ENCODE measurements at regions not wholly inside any gene's neighbourhood (a gene's known extent, or its start where the extent isn't known, plus 50 kb on each side); places are given as distances from the start of the nearest gene placed in this dataset.

DNA sequence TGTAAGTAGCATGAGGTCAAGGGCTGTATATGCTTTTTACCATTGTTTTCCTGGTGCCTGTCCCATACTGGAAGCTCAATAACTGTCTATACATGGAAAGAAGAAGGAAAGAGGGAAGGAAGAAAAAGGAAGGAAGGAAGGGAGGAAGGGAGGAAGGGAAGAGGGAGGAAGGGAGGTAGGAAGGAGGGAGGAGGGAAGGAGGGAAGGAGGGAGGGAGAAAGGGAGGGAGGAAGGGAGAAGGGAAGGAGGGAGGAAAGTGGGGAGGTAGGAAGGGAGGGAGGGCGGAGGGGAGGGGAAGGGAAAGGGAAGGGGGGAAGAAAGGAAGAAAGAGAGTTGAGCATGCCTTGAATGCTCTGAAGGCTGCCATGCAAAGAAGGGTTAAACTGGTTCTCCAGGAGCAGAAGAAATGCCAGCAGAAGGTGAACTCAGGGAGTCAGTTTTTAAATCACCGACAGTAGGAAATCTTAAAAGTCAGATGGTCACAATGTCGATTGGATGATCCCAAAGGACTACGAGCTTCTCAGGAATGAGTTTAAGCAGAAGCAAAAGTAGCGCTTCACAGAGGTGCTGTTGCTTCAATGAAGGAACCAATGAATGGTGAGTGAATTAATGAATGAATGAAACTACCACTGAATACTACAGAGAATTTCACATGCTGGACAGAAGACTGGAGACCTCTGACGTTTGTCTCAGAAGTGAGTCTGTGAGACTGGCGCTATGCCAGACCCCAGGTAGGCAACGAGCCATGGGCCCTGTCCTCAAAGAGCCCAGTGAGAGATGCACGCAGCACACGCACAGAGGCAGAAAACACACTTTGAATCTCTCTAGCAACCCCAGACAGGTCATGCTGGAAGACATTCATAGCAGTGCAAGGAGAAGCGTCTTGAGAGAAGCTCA is 117.6 kb downstream of the MRPL14 start:
- peak in 1 of 2 donors; percentile 65 for DNase-seq (ENCODE audit: low spot score in 2 of 2)
- Histone ChIP-seq H3K4me3 (no peak overlapping the region), H3K27ac (no peak overlapping the region), H3K36me3 (no peaks in the 10 kb centered on the region), H3K4me1 (no peaks in the 10 kb centered on the region), H3K27me3 (no peaks in the 10 kb centered on the region), H3K9me3 (no peaks in the 10 kb centered on the region)
- TF ChIP-seq, protein P1, sequence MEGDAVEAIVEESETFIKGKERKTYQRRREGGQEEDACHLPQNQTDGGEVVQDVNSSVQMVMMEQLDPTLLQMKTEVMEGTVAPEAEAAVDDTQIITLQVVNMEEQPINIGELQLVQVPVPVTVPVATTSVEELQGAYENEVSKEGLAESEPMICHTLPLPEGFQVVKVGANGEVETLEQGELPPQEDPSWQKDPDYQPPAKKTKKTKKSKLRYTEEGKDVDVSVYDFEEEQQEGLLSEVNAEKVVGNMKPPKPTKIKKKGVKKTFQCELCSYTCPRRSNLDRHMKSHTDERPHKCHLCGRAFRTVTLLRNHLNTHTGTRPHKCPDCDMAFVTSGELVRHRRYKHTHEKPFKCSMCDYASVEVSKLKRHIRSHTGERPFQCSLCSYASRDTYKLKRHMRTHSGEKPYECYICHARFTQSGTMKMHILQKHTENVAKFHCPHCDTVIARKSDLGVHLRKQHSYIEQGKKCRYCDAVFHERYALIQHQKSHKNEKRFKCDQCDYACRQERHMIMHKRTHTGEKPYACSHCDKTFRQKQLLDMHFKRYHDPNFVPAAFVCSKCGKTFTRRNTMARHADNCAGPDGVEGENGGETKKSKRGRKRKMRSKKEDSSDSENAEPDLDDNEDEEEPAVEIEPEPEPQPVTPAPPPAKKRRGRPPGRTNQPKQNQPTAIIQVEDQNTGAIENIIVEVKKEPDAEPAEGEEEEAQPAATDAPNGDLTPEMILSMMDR (IDR thresholded peaks at IDR 0.05): no peak
- no peak for TF ChIP-seq POLR2A (IDR thresholded peaks at IDR 0.05)
- no peak for TF ChIP-seq POLR2AphosphoS5 (IDR thresholded peaks at IDR 0.05)
- intact Hi-C loops (cut with DNase I; ENCODE audit: low total_unique reads): no loop called here

DNA sequence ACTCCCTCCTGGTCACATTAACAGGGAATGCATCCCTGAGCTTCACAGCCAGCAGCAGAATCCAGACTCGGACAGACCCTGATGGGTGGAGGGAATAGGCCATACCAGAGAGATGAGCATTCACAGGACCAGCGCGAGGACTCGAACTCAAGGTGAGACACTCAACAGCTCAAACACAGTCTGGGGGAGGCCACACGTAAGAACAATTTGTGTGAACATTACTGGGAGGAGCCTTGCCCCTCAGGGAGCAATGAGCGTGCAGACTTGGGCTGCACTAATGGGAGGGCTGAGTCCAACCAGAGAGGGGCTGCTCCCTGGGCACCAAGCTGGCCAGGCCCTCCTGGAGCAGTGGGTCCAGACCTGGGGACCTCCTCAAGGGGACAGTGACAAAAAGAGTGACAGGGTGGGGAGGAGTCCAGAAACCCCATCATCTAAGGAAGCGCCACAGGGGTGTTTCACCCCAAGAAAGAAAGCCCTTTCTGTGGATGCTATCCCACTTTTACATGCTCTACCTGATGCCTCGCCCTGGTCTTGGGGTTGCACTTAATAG is 118.4 kb downstream of the MRPL14 start:
- H3K36me3 ChIP-seq: no peaks in the 10 kb centered on the region
- intact Hi-C loops (cut with DNase I; ENCODE audit: low total_unique reads): loop anchor here (1.0 kb wide), 1 partner anchor 38 kb away; no protein-coding TSS in a partner anchor
- no peaks in the 10 kb centered on the region for H3K27me3 ChIP-seq
- H3K27ac ChIP-seq: no peak overlapping the region
- DNase-seq (ENCODE audit: low spot score in 2 of 2): no peak
- TF ChIP-seq, protein P1 (IDR thresholded peaks at IDR 0.05): no peak
- no peak for TF ChIP-seq POLR2AphosphoS5 (IDR thresholded peaks at IDR 0.05)
- no peak for TF ChIP-seq POLR2A (IDR thresholded peaks at IDR 0.05)
- no peak overlapping the region for H3K4me3 ChIP-seq
- no peaks in the 10 kb centered on the region for H3K9me3 ChIP-seq
- no peaks in the 10 kb centered on the region for H3K4me1 ChIP-seq

DNA sequence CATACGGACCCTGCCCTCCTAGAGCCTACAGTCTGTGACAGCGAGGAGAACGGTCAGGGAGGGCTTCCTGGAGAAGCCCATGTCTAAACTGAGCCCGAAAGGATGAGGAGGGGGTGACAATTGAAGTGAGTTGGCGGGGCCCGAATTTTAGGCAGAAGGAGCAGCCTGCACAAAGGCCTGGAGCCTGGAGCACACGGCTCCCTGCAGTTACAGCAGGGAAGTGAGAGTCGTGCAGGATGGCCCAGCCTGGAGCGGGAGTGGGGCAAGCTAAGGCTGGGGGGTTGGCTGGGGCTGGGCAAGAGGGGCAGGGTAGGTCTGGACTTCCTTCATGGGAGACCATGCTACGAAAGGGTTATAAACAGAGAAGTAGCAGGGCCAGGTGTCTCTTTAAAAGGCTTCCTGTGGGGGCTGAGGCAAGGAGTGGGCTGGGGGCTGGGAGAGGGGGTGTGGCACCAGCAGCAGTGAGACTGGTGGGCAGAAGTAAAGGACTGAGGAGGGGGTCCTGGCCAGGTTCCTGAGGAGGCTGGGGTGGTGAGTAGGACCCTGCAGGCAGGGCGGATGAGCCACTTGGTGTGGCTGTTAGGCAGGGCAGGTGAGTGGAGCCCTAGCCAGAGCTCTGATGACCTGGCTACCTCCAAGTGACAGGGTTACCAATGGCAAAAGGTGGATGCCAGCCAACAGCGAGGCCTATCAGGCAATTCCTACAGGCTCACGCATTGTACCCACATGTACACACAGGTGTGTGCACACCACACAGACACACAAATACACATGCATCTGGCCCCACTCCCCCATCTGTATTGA is 119.2 kb downstream of the MRPL14 start:
- TF ChIP-seq POLR2A (IDR thresholded peaks at IDR 0.05): no peak
- no peak for TF ChIP-seq POLR2AphosphoS5 (IDR thresholded peaks at IDR 0.05)
- TF ChIP-seq, protein P1 (IDR thresholded peaks at IDR 0.05): no peak
- Histone ChIP-seq H3K36me3 (no peaks in the 10 kb centered on the region), H3K27ac (no peak overlapping the region), H3K4me3 (no peak overlapping the region), H3K9me3 (no peaks in the 10 kb centered on the region), H3K4me1 (no peaks in the 10 kb centered on the region), H3K27me3 (no peaks in the 10 kb centered on the region)
- intact Hi-C loops (cut with DNase I; ENCODE audit: low total_unique reads): loop anchor here (1.0 kb wide), 1 partner anchor 39 kb away; no protein-coding TSS in a partner anchor
- peak in 1 of 2 donors; percentile 24 for DNase-seq (ENCODE audit: low spot score in 2 of 2)

DNA sequence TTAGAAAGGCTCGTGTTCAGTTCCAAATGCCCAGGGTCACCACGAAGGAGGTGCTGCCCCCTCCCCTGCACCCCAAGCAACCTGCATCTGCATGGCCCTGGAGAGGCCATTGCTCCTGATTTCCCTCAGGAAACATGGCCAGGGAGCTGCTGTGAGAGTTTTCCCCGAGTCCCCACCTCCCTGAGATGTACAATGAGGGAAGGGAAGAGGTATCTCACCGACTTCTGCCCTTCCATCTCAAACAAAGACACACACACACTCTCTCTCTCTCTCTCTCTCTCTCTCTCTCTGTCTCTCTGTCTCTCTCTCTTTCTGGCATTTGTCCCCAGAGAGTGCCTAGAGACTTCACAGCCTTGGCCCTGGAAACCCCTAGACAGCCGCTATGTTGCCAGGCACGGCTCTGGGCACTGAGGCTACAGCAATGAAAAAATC is 120.4 kb downstream of the MRPL14 start:
- Histone ChIP-seq H3K9me3 (no peaks in the 10 kb centered on the region), H3K27me3 (peaks cover 0 to 4% of the 10 kb centered on the region in 2 donors), H3K4me1 (peaks cover 0 to 6% of the 10 kb centered on the region in 2 donors), H3K36me3 (no peaks in the 10 kb centered on the region), H3K4me3 (no peak overlapping the region), H3K27ac (no peak overlapping the region)
- TF ChIP-seq POLR2AphosphoS5 (IDR thresholded peaks at IDR 0.05): no peak
- TF ChIP-seq, protein P1 (IDR thresholded peaks at IDR 0.05): no peak
- no peak for TF ChIP-seq POLR2A (IDR thresholded peaks at IDR 0.05)
- DNase-seq (ENCODE audit: low spot score in 2 of 2): no peak
- intact Hi-C loops (cut with DNase I; ENCODE audit: low total_unique reads): no loop called here

Data from breast epithelium (tissue), 4 donors.